Islet precursor cell (in vitro differentiated cells): ENCODE measurements at regions not wholly inside any gene's neighbourhood (a gene's known extent, or its start where the extent isn't known, plus 50 kb on each side); places are given as distances from the start of the nearest gene placed in this dataset.

Experiments
- DNase-seq: peaks from one replicate; pipeline ENCODE4 v3.0.0-alpha.2; 2018

- DNase-seq: peak; percentile 87
Measured at GRCh38 chr21:16794950-16795349, 717.9 kb upstream of the CXADR start.

- DNase-seq: no peak
Measured at GRCh38 chr21:16796776-16797175, 716.1 kb upstream of the CXADR start.

GRCh38 chr21:16797540-16797939, 715.3 kb upstream of the CXADR start:
- no peak for DNase-seq

GRCh38 chr21:16797966-16798365, 714.9 kb upstream of the CXADR start:
- no peak for DNase-seq

- DNase-seq: no peak
Measured at GRCh38 chr21:16800536-16801275, 712.1 kb upstream of the CXADR start.

GRCh38 chr21:16811011-16811410, 701.8 kb upstream of the CXADR start:
- no peak for DNase-seq

GRCh38 chr21:16811970-16812369, 700.9 kb upstream of the CXADR start:
- no peak for DNase-seq

GRCh38 chr21:16815243-16815642, 697.6 kb upstream of the CXADR start:
- no peak for DNase-seq

- DNase-seq: no peak
Measured at GRCh38 chr21:16821588-16821987, 691.3 kb upstream of the CXADR start.

GRCh38 chr21:16829532-16829931, 683.3 kb upstream of the CXADR start:
- no peak for DNase-seq

GRCh38 chr21:16832791-16833190, 680.1 kb upstream of the CXADR start:
- no peak for DNase-seq

- DNase-seq: no peak
Measured at GRCh38 chr21:16834791-16835190, 678.1 kb upstream of the CXADR start.

GRCh38 chr21:16837321-16837720, 675.5 kb upstream of the CXADR start:
- DNase-seq: no peak

- no peak for DNase-seq
Measured at GRCh38 chr21:16837721-16838120, 675.1 kb upstream of the CXADR start.

- DNase-seq: no peak
Measured at GRCh38 chr21:16838331-16838730, 674.5 kb upstream of the CXADR start.

- DNase-seq: no peak
Measured at GRCh38 chr21:16840538-16840937, 672.3 kb upstream of the CXADR start.

- no peak for DNase-seq
Measured at GRCh38 chr21:16841975-16842695, 670.7 kb upstream of the CXADR start.

GRCh38 chr21:16842696-16843035, 670.2 kb upstream of the CXADR start:
- no peak for DNase-seq

GRCh38 chr21:16847211-16847610, 665.6 kb upstream of the CXADR start:
- DNase-seq: no peak

- no peak for DNase-seq
Measured at GRCh38 chr21:16851054-16851453, 661.8 kb upstream of the CXADR start.

GRCh38 chr21:16855164-16855667, 657.6 kb upstream of the CXADR start:
- no peak for DNase-seq

GRCh38 chr21:16863362-16863905, 649.4 kb upstream of the CXADR start:
- DNase-seq: no peak

- no peak for DNase-seq
Measured at GRCh38 chr21:16863908-16864307, 648.9 kb upstream of the CXADR start.

GRCh38 chr21:16865632-16866031, 647.2 kb upstream of the CXADR start:
- DNase-seq: no peak
